ENCODE measurements at regions not wholly inside any gene's neighbourhood (a gene's known extent, or its start where the extent isn't known, plus 50 kb on each side); places are given as distances from the start of the nearest gene placed in this dataset.

DNA sequence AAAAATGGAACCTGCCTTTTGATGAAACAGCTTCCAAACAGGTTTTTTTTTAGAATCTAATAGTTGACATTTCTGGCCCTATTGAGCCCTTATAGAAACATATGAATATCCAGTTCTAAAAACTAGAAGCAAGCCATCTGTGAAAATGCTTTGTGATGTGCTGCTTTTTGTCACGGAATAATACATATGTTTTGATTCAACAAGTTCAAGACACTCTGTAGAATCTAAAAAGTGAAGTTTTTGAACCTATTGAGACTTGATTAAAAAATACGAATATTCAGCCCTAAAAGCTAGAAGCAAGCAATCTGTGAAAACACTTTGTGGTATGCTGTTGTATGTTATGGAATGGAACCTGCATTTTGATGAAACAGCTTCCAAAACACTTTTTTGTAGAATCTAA, 106.7 kb upstream of the VPREB1 start:
- DNase-seq (ENCODE audit: low read depth) = no peak
- H3K4me3 ChIP-seq (ENCODE audit: low read depth, low read length) = no peak overlapping the region
- TF ChIP-seq, protein P1, sequence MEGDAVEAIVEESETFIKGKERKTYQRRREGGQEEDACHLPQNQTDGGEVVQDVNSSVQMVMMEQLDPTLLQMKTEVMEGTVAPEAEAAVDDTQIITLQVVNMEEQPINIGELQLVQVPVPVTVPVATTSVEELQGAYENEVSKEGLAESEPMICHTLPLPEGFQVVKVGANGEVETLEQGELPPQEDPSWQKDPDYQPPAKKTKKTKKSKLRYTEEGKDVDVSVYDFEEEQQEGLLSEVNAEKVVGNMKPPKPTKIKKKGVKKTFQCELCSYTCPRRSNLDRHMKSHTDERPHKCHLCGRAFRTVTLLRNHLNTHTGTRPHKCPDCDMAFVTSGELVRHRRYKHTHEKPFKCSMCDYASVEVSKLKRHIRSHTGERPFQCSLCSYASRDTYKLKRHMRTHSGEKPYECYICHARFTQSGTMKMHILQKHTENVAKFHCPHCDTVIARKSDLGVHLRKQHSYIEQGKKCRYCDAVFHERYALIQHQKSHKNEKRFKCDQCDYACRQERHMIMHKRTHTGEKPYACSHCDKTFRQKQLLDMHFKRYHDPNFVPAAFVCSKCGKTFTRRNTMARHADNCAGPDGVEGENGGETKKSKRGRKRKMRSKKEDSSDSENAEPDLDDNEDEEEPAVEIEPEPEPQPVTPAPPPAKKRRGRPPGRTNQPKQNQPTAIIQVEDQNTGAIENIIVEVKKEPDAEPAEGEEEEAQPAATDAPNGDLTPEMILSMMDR (IDR thresholded peaks at IDR 0.05; ENCODE audit: insufficient read depth, low read depth, low read length, missing control alignments) = no peak

DNA sequence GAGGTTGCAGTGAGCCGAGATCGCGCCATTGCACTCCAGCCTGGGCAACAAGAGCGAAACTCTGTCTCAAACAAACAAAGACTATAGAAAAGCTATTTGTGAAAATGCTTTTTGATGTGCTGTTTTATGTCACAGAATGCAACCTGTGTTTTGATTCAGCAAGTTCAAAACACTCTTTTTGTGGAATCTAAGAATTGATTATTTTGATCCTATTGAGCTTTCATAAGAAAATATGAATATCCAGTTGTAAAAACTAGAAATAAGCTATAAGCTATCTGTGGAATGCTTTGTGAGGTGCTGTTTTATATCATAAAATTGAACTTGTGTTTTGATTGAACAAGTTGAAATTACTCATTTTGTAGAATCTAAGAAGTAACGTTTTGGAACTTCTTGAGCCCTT, 110.7 kb upstream of the VPREB1 start:
- TF ChIP-seq, protein P1 (IDR thresholded peaks at IDR 0.05; ENCODE audit: insufficient read depth, low read depth, low read length, missing control alignments) = no peak
- no peak for DNase-seq (ENCODE audit: low read depth)
- H3K4me3 ChIP-seq (ENCODE audit: low read depth, low read length) = no peak overlapping the region

DNA sequence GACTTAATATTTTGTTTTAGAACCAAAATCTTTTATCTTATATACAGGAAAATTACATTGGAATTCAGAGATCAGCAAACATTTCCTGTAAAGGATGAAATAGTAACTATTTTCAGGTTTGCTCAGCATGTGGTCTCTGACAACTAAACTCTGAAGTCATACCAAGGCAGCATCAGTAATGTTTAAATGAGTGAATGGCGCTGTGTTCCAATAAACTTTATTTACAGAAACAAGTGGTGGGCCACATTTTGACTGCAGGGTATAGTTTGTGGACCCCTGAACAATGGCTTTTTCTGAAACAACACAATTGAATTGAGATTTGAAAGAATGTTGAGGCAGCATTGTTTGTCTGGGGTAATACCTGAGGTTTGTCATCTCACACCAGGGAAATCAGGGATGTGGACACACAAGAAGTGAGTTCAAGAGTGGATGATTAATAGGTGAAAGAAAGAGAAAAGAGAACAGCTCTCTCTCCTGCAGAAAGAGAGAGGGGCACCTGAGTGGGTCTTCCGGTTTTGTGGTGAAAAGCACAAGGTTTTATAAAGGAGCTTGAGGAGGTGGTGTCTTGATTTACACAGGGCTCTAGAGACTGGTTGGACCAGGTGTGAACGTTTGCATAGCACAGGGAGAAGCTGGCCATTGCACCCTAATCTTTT, 113.5 kb upstream of the VPREB1 start:
- TF ChIP-seq, protein P1 (IDR thresholded peaks at IDR 0.05; ENCODE audit: insufficient read depth, low read depth, low read length, missing control alignments) = no peak
- H3K4me3 ChIP-seq (ENCODE audit: low read depth, low read length) = no peak overlapping the region
- DNase-seq (ENCODE audit: low read depth) = no peak

DNA sequence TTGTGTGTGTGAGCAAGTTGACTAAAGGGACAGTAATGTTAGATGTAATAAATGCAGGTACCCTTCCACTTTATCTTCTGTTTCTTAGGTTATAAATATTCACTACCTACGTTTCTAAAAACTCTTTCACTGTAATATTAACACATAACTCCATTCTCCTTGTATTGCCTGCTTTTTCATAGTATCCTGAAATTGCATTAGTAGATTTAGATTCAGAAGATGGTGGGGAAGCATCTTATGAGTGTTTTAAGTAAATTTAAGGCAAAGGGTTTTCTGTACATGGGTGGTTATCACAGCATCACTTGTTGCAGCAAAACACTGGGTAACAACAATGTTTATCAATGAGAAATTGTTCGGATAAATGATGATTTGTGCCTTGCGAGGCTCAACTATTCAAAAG, 115.2 kb upstream of the VPREB1 start:
- no peak for DNase-seq (ENCODE audit: low read depth)
- TF ChIP-seq, protein P1 (IDR thresholded peaks at IDR 0.05; ENCODE audit: insufficient read depth, low read depth, low read length, missing control alignments) = no peak
- no peak overlapping the region for H3K4me3 ChIP-seq (ENCODE audit: low read depth, low read length)

DNA sequence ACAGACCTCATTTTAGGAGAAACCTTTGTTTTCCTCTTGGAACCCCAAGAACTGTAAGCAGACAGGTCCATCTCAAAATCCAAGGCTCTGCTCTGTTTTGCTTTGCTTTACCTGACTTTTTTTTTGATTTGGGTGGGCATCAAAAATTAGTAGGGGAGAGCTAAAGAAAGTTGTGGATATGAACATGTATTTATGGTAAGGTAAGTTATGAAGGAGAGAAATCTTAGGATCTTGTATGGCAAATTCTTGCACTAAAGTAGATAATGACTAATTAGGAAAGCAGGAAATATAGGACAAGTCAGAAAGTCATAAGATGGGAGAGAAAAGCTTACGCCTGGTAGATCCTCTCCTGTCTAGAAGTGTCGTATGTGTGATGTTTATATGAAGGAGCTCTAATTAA, 116.1 kb upstream of the VPREB1 start:
- no peak overlapping the region for H3K4me3 ChIP-seq (ENCODE audit: low read depth, low read length)
- DNase-seq (ENCODE audit: low read depth) = no peak
- TF ChIP-seq, protein P1 (IDR thresholded peaks at IDR 0.05; ENCODE audit: insufficient read depth, low read depth, low read length, missing control alignments) = no peak

DNA sequence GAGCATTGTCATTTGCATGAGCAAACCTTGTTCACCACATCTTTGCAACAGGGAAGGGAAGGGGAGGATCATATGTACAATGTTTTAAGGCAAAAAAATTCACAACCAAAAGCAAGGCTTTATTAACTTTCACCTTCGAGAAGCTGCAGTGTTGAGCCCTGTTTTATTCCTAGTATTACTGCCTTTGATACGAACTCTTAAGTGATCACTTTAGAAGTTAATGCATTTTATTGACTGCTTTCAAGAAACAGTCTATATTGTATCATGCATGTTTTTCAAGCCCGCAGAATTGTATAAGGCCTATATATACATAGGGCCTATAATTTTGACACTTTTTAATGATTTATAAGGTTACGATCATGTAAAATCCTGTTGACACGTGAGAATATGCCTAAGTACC, 117.5 kb upstream of the VPREB1 start:
- no peak for DNase-seq (ENCODE audit: low read depth)
- no peak overlapping the region for H3K4me3 ChIP-seq (ENCODE audit: low read depth, low read length)
- TF ChIP-seq, protein P1 (IDR thresholded peaks at IDR 0.05; ENCODE audit: insufficient read depth, low read depth, low read length, missing control alignments) = no peak

Data from GM12865 (cell line).